GM21367 (cell line): ENCODE measurements at regions not wholly inside any gene's neighbourhood (a gene's known extent, or its start where the extent isn't known, plus 50 kb on each side); places are given as distances from the start of the nearest gene placed in this dataset.
"Not testable (repeated sequence)": the region's sequence is repeated elsewhere in the genome, so short reads cannot be mapped to it uniquely, and the experiment has no call there.

Experiments
- ATAC-seq: cut with Tn5 transposase; IDR thresholded peaks from one replicate; pipeline ENCODE4 v1.9.1; 2021; ENCODE audit not compliant: unreplicated experiment

- no peak for ATAC-seq
These were observed 930.5 kb upstream of the SLITRK1 start for GRCh38 chr13:84812789-84813188.

GRCh38 chr13:84812078-84812477 is 929.8 kb upstream of the SLITRK1 start:
- no peak for ATAC-seq

GRCh38 chr13:84810781-84811180 is 928.5 kb upstream of the SLITRK1 start:
- no peak for ATAC-seq

DNA sequence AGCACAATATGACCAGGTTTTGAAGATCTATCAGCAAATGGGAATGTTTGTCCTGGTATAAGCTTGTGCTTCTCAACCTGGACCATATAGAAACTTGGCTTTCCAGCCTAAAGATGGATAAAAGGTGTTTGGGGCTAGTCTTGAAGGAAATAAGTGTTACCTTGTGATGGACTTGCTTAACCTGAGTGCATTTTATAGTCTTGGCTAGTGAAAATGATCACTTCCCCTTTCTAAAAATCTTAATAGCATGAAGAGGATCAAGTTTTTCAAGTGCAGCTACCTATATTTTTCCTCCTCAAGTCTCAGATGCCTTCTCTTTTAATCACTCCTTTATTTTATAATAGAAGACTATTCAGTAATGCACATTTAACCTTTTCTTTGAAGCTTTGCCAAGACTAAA is 919.8 kb upstream of the SLITRK1 start:
- no peak for ATAC-seq

DNA sequence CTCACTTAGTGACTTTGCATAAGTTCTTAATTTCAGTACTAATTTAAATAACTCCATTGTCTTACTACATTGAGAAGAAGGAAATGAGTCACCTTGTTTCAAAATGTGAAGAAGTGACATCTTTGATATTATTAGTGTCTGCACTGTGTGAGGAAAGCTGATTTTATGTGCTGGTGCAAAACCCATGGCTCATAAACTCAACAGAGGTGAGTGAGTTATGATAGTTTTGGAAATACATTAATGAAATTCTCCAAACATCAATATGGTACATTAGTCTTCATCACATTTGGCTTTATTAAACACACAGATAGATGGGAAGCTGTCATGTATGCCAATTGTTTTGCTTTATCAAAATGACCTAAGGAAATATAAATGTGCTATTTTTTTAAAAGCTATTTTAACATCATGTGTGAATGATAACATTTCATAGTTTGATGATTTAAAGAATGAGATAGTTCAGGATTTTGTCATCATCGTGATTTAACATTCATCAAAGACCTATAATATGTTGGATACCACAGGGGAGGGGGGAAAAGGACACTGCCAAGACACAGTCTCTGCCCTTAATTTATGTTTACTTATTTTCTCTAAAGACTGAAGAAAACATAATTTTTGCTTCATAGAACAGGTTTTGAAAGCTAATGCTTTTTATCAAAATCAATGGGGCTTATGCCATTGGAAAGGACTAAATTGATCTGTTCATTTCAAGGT is 902.3 kb upstream of the SLITRK1 start:
- no peak for ATAC-seq

DNA sequence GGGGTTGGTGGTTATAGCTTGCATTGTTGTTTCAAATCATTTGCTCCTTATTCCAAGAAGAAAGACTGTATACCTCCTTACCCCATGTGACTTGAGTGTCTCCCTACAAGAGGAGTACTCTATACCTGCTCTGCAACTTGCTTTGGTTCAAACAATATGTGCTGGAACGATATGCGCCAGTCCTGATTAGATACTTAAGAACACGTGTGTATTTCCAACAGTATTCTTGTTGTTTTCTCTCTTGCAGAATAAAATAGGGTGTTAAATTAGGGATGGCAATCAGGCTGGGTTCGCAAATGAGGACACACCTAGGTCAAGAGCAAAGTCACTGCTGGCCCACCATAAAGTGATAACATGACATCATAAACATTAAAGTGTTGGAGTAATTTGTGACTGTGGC is 895.0 kb upstream of the SLITRK1 start:
- ATAC-seq = no peak

DNA sequence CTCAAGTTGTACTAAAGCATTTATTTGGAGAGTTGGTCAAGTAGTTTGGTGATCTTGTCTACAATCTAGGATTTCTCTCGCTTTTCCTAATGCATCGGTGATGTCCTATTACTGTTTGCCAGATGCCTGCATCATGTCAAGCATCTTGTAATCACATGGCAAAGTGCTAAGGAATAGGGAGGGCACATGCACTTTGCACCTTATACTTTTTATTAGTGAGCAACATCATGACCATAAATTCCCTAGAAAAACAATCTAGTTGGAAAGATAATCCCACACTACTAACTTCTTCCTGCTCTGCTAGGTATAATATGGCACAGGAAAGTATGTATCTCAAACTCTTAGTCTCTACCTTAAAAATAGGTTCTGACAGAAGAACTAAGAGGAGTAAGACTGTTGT is 894.3 kb upstream of the SLITRK1 start:
- no peak for ATAC-seq

GRCh38 chr13:84775920-84776319 is 893.6 kb upstream of the SLITRK1 start:
- not testable (repeated sequence) for ATAC-seq

DNA sequence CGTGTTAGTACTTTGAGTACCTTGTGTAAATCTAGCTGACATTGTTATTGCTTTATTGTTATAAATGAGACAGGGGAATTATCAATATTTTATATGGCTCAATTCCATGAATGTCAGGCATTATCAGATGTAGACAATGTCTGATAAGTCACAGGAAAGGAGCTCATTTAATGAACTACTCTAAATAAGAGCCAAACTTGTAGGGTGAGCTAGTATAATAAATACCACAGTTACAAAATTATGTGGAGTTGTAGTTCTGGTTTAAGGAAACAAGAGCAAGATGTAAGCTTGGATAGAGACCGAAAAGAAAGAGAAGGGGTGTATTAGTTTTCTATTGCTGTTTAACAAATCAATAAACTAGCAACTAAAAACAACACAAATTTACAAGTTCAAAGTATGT is 891.8 kb upstream of the SLITRK1 start:
- no peak for ATAC-seq

- ATAC-seq = no peak
These were observed 878.7 kb upstream of the SLITRK1 start for GRCh38 chr13:84760956-84761355.

- no peak for ATAC-seq
These were observed 866.9 kb upstream of the SLITRK1 start for GRCh38 chr13:84749126-84749525.

DNA sequence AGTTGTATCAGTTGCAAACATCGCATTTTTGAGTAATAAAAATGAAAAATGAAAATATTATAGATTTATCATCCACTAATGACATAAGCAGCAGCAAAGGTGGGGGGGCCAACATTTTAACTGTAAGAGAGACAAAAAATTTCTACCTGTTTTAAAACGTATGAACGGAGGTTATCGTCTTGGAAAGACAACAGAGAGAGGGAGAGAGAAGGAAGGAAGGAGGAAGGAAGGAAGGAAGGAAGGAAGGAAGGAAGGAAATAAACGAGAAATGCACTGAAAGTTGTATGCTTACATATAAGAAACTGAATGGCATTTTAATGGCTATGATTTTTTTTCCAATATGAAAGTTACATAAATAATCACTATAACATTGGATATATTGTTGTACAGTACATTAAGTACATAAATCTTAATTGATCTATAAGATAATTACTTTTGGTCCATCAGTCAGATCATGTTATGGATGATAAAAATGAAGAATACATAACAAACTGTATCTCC is 862.8 kb upstream of the SLITRK1 start:
- no peak for ATAC-seq

- no peak for ATAC-seq
These were observed 861.9 kb upstream of the SLITRK1 start for GRCh38 chr13:84744203-84744602.

DNA sequence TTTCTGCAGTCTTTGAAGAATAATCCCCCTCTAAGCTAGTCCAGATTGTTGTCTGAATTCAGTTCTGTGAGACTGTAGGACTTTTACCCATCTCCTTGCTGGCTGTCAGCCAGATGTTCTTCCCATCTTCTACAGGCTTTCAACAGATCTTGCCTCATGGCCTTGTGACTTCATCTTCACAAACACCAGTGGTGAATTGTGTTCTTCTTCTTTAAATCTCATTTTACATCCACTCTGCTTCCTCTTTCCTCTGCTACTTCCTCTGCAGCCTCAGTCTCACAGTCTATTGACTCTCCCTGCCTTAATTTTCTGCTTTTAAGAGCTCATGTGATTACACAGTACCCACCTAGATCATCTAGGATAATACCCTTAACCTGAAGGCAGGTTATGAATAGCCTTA is 859.0 kb upstream of the SLITRK1 start:
- no peak for ATAC-seq

- ATAC-seq = no peak
These were observed 856.7 kb upstream of the SLITRK1 start for GRCh38 chr13:84739021-84739420.

DNA sequence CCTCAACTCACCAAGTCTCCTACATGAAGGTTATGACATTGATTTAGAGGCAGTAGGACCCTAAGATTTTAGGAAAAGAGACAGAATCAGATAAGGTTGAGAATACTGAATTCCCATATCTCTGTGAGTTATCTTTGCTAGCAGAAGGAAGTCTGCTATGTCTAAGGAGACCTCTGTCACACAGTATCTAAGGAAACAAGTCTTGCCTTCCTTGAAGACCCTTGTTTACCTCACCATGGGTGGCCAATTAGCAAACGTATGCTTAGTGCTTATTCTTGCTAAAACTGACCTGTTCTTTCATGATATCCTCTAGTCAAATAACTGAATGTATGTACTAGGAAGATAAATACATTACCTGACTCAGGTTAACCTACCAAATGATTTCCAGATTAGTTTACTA is 855.4 kb upstream of the SLITRK1 start:
- no peak for ATAC-seq

GRCh38 chr13:84730376-84730775 is 848.1 kb upstream of the SLITRK1 start:
- no peak for ATAC-seq

DNA sequence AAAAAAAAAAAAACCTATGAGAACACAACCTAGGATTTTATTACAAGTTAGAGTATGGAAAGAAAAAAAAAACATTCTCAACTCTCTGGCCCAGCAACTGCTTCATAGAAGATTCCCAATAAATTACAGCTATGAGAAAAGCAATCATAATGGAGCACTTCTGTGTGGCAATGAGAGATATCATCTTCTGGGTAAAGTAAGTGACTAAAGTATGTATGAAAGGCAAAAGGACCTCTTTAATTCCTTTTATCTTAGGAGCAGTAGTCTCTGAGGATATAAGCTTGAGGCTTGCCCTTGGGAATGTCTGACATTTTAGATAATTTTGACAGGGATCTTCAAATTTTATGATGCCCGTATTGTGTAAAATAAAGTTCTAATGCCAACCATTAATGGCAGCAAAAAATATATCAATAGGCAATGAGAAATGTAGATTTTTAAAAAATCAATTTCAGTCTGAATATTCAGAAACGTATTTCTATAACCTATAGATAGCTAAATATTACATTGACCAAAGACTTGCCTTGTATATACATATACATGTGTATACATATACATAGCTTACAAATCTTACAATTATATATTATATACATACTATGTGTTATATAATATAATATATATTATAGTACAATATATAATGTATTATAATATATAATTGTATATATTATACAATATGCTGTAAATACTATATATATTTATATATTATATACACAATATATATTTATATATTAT is 823.9 kb upstream of the SLITRK1 start:
- ATAC-seq = no peak

GRCh38 chr13:84702174-84702573 is 819.9 kb upstream of the SLITRK1 start:
- ATAC-seq = no peak

DNA sequence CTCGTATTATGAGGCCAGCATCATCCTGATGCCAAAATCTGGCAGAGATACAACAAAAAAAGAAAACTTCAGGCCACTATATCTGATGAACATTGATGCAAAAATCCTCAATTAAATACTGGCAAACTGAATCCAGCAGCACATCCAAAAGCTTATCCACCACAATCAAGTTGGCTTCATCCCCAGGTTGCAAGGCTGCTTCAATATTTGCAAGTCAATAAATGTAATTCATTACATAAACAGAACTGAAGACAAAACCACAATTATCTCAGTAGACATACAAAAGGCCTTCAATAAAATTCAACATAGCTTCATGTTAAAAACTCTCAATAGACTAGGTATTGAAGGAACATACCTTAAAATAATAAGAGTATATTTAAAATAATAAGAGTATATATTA is 815.3 kb upstream of the SLITRK1 start:
- not testable (repeated sequence) for ATAC-seq

GRCh38 chr13:84686973-84687372 is 804.7 kb upstream of the SLITRK1 start:
- ATAC-seq = no peak

DNA sequence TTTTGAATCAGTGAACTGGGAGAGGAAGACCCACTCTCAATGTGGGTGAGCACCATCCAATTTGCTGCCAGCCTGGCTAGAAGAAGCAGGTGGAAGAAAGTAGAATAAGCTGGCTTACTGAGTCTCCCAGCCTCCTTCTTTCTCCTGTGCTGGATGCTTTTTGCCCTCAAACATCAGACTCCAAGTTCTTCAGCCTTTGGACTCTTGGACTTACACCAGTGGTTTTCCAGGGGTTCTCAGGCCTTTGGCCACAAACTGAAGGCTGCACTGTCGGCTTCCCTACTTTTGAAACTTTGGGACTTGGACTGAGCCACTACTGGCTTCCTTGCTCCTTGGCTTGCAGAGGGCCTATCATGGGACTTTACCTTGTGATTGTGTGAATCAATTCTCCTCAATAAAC is 804.2 kb upstream of the SLITRK1 start:
- no peak for ATAC-seq

- ATAC-seq = no peak
These were observed 802.5 kb upstream of the SLITRK1 start for GRCh38 chr13:84684804-84685203.
